ENCODE measurements at regions not wholly inside any gene's neighbourhood (a gene's known extent, or its start where the extent isn't known, plus 50 kb on each side); places are given as distances from the start of the nearest gene placed in this dataset.

DNA sequence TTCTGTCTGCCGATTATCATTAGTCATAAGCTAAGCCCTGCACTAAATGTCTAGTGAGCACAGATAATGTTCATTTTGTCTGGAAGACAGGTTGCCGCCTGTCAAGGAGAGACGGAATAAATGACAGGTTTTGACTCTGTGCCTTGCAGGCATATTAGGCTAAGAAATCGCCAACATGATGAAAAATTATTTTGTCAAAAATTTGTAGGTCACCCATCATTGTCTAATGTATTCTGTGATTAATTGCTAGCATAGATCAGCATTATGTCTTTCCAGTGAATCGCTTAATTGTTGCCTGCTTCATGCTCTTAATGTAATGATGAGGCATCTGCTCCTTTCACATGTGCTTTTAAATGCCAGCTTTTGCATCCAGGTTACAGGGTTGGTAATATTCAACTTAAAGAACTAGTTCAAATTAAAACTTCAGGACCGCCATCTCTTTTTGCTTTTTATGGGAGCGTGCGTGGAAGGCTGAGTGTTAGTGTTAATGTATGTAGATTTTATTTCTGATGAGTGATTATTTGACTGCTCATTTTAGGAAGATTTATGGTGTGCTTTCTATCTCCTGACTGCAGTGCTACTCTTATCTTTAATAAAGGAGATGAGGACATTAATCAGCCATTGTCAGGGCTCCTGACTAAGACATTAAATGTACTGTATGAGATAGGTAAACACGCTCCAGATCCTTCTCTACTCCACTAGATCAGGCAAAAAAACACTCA lies 120.8 kb upstream of the MEIS2 start:
- H3K27me3 ChIP-seq (ENCODE audit: control insufficient read depth in 1 of 2, insufficient read depth in 1 of 2, low read length in 2 of 2): no peaks in the 10 kb centered on the region
- H4K8ac ChIP-seq (ENCODE audit: low read length): no peak overlapping the region
- H2AFZ ChIP-seq (ENCODE audit: low read depth, low read length): no peak overlapping the region
- H2BK5ac ChIP-seq (ENCODE audit: low read depth, low read length, poor library complexity, severe bottlenecking): no peak overlapping the region
- no peak overlapping the region for H4K91ac ChIP-seq (ENCODE audit: low read length)
- H3K4ac ChIP-seq (ENCODE audit: low read depth in 1 of 2, low read length in 2 of 2): no peak overlapping the region
- no peak overlapping the region for H3K23ac ChIP-seq (ENCODE audit: low read length in 2 of 2)
- H3K4me2 ChIP-seq (ENCODE audit: low read length, poor library complexity, severe bottlenecking): no peak overlapping the region
- DNase-seq: no peak
- H3K36me3 ChIP-seq (ENCODE audit: control insufficient read depth in 1 of 2, insufficient read depth in 2 of 2, low read depth in 1 of 2, low read length in 2 of 2): no peaks in the 10 kb centered on the region
- no peak overlapping the region for H2BK12ac ChIP-seq (ENCODE audit: low read length in 2 of 2)
- H3K4me1 ChIP-seq (ENCODE audit: control insufficient read depth, insufficient read depth, low read depth, low read length): no peaks in the 10 kb centered on the region
- H3K79me1 ChIP-seq (replicated peaks; ENCODE audit: low read length, poor library complexity, severe bottlenecking): no peaks in the 10 kb centered on the region
- no peaks in the 10 kb centered on the region for H3K9me3 ChIP-seq (ENCODE audit: control insufficient read depth, low read length)
- no peak overlapping the region for H3K14ac ChIP-seq (ENCODE audit: low read length in 2 of 2)
- H2BK15ac ChIP-seq (ENCODE audit: low read depth, poor library complexity, severe bottlenecking): no peak overlapping the region
- H3K18ac ChIP-seq (ENCODE audit: low read depth in 1 of 2, low read length in 2 of 2): no peak overlapping the region
- H3K4me3 ChIP-seq (ENCODE audit: insufficient read depth in 1 of 2, low read depth in 1 of 2, low read length in 2 of 2): no peak overlapping the region
- H3K9ac ChIP-seq (ENCODE audit: low read length): no peak overlapping the region
- no peak overlapping the region for H2AK5ac ChIP-seq (ENCODE audit: low read length, severe bottlenecking)
- no peak overlapping the region for H3K27ac ChIP-seq (ENCODE audit: low read length, poor library complexity, severe bottlenecking)
- no peak overlapping the region for H2BK120ac ChIP-seq (ENCODE audit: low read depth, low read length)
- 97% methylated on average over 9 of the region's 9 CpGs for WGBS

DNA sequence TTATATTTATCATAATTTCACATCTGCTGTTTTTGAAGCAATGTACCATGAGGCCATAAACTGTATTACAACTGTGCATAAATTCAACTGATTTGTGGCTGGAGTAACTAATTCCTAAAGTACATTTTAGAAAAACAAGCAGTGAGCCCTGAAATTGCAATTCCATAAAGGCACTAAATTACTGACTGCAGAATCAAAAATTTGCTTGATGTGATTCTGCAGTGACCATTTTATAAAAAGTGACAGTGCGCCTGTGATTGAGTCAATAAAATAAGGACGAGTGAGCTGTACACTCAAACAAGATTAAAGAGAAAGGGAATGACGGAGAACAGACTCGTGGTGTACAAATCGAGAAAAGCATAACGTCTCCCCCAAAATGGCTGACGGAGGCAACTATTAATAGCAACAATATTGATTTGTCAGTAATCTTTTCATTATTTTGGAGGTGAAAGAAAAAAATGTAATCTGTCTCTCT lies 121.4 kb upstream of the MEIS2 start:
- H3K4me3 ChIP-seq (ENCODE audit: insufficient read depth in 1 of 2, low read depth in 1 of 2, low read length in 2 of 2): no peak overlapping the region
- no peak for DNase-seq
- no peak overlapping the region for H2BK12ac ChIP-seq (ENCODE audit: low read length in 2 of 2)
- no peak overlapping the region for H3K9ac ChIP-seq (ENCODE audit: low read length)
- no peak overlapping the region for H3K4ac ChIP-seq (ENCODE audit: low read depth in 1 of 2, low read length in 2 of 2)
- no peaks in the 10 kb centered on the region for H3K4me1 ChIP-seq (ENCODE audit: control insufficient read depth, insufficient read depth, low read depth, low read length)
- no peaks in the 10 kb centered on the region for H3K27me3 ChIP-seq (ENCODE audit: control insufficient read depth in 1 of 2, insufficient read depth in 1 of 2, low read length in 2 of 2)
- no peak overlapping the region for H3K23ac ChIP-seq (ENCODE audit: low read length in 2 of 2)
- no peaks in the 10 kb centered on the region for H3K9me3 ChIP-seq (ENCODE audit: control insufficient read depth, low read length)
- H2BK120ac ChIP-seq (ENCODE audit: low read depth, low read length): no peak overlapping the region
- no peak overlapping the region for H3K18ac ChIP-seq (ENCODE audit: low read depth in 1 of 2, low read length in 2 of 2)
- H3K27ac ChIP-seq (ENCODE audit: low read length, poor library complexity, severe bottlenecking): no peak overlapping the region
- H3K36me3 ChIP-seq (ENCODE audit: control insufficient read depth in 1 of 2, insufficient read depth in 2 of 2, low read depth in 1 of 2, low read length in 2 of 2): no peaks in the 10 kb centered on the region
- no peak overlapping the region for H2BK5ac ChIP-seq (ENCODE audit: low read depth, low read length, poor library complexity, severe bottlenecking)
- no peak overlapping the region for H4K91ac ChIP-seq (ENCODE audit: low read length)
- H4K8ac ChIP-seq (ENCODE audit: low read length): no peak overlapping the region
- 85% methylated on average over 3 of the region's 7 CpGs for WGBS
- H3K4me2 ChIP-seq (ENCODE audit: low read length, poor library complexity, severe bottlenecking): no peak overlapping the region
- H2AK5ac ChIP-seq (ENCODE audit: low read length, severe bottlenecking): no peak overlapping the region
- no peak overlapping the region for H2BK15ac ChIP-seq (ENCODE audit: low read depth, poor library complexity, severe bottlenecking)
- H2AFZ ChIP-seq (ENCODE audit: low read depth, low read length): no peak overlapping the region
- H3K79me1 ChIP-seq (replicated peaks; ENCODE audit: low read length, poor library complexity, severe bottlenecking): no peaks in the 10 kb centered on the region
- no peak overlapping the region for H3K14ac ChIP-seq (ENCODE audit: low read length in 2 of 2)

GRCh38 chr15:37223089-37223488 lies 122.7 kb upstream of the MEIS2 start:
- no peak overlapping the region for H2AFZ ChIP-seq (ENCODE audit: low read depth, low read length)
- no peak overlapping the region for H3K4ac ChIP-seq (ENCODE audit: low read depth in 1 of 2, low read length in 2 of 2)
- no peak overlapping the region for H3K14ac ChIP-seq (ENCODE audit: low read length in 2 of 2)
- H3K27ac ChIP-seq (ENCODE audit: low read length, poor library complexity, severe bottlenecking): no peak overlapping the region
- no CpG with 5 or more reads among the region's 1 CpG for WGBS
- no peak overlapping the region for H3K4me3 ChIP-seq (ENCODE audit: insufficient read depth in 1 of 2, low read depth in 1 of 2, low read length in 2 of 2)
- no peak overlapping the region for H3K9ac ChIP-seq (ENCODE audit: low read length)
- H3K79me1 ChIP-seq (replicated peaks; ENCODE audit: low read length, poor library complexity, severe bottlenecking): no peaks in the 10 kb centered on the region
- DNase-seq: no peak
- H3K4me2 ChIP-seq (ENCODE audit: low read length, poor library complexity, severe bottlenecking): no peak overlapping the region
- H3K18ac ChIP-seq (ENCODE audit: low read depth in 1 of 2, low read length in 2 of 2): no peak overlapping the region
- no peaks in the 10 kb centered on the region for H3K4me1 ChIP-seq (ENCODE audit: control insufficient read depth, insufficient read depth, low read depth, low read length)
- no peak overlapping the region for H2BK5ac ChIP-seq (ENCODE audit: low read depth, low read length, poor library complexity, severe bottlenecking)
- H3K36me3 ChIP-seq (ENCODE audit: control insufficient read depth in 1 of 2, insufficient read depth in 2 of 2, low read depth in 1 of 2, low read length in 2 of 2): no peaks in the 10 kb centered on the region
- H4K8ac ChIP-seq (ENCODE audit: low read length): no peak overlapping the region
- H3K9me3 ChIP-seq (ENCODE audit: control insufficient read depth, low read length): no peaks in the 10 kb centered on the region
- no peak overlapping the region for H3K23ac ChIP-seq (ENCODE audit: low read length in 2 of 2)
- H2BK12ac ChIP-seq (ENCODE audit: low read length in 2 of 2): no peak overlapping the region
- no peak overlapping the region for H2BK15ac ChIP-seq (ENCODE audit: low read depth, poor library complexity, severe bottlenecking)
- H4K91ac ChIP-seq (ENCODE audit: low read length): no peak overlapping the region
- H2AK5ac ChIP-seq (ENCODE audit: low read length, severe bottlenecking): no peak overlapping the region
- H2BK120ac ChIP-seq (ENCODE audit: low read depth, low read length): no peak overlapping the region
- H3K27me3 ChIP-seq (ENCODE audit: control insufficient read depth in 1 of 2, insufficient read depth in 1 of 2, low read length in 2 of 2): no peaks in the 10 kb centered on the region

DNA sequence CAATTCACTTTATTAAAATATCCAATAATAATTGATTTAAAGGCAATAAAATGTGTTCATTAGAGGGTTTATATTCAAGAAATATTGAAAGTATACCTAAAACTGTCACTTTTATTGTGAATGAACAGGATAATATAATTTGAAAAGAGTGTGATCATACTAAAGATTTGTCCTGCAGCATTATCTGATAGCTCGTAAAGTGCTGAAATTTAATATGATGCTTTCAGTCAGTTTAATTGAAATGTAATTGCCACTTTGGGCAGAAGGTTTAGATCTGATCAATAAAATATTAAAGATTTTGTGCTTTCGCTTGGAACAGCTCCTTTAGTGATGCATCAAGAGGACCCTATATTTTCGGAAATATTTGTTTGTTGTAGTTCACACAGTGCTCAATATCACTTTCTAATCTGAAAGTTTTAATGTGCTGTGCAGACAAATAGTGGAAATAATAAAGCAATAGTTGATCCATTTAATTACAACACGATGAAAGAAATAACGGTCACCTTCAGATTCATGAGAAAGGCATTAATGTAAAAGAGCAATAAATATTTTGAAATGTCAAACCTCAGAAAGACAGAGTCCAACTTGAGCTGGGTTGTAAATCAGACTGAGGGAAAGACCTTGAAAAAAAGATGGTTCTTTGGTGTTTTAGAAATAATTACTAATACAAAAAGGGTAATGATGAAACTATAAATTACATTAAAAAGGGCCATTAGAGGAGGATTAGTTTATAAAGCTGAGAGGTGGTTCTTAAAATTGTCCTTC lies 129.7 kb upstream of the MEIS2 start:
- H3K36me3 ChIP-seq (ENCODE audit: control insufficient read depth in 1 of 2, insufficient read depth in 2 of 2, low read depth in 1 of 2, low read length in 2 of 2): no peaks in the 10 kb centered on the region

More for the DNA sequence above, 129.7 kb upstream of the MEIS2 start:
- Histone ChIP-seq H3K79me1 (replicated peaks; ENCODE audit: low read length, poor library complexity, severe bottlenecking) (no peaks in the 10 kb centered on the region), H4K8ac (ENCODE audit: low read length) (no peak overlapping the region), H3K23ac (ENCODE audit: low read length in 2 of 2) (no peak overlapping the region), H3K27me3 (ENCODE audit: control insufficient read depth in 1 of 2, insufficient read depth in 1 of 2, low read length in 2 of 2) (no peaks in the 10 kb centered on the region), H3K4me1 (ENCODE audit: control insufficient read depth, insufficient read depth, low read depth, low read length) (no peaks in the 10 kb centered on the region), H2BK120ac (ENCODE audit: low read depth, low read length) (no peak overlapping the region), H3K9me3 (ENCODE audit: control insufficient read depth, low read length) (no peaks in the 10 kb centered on the region), H3K9ac (ENCODE audit: low read length) (no peak overlapping the region), H3K4ac (ENCODE audit: low read depth in 1 of 2, low read length in 2 of 2) (no peak overlapping the region), H3K18ac (ENCODE audit: low read depth in 1 of 2, low read length in 2 of 2) (no peak overlapping the region), H2BK12ac (ENCODE audit: low read length in 2 of 2) (no peak overlapping the region), H3K27ac (ENCODE audit: low read length, poor library complexity, severe bottlenecking) (no peak overlapping the region), H4K91ac (ENCODE audit: low read length) (no peak overlapping the region), H2AFZ (ENCODE audit: low read depth, low read length) (no peak overlapping the region), H3K4me2 (ENCODE audit: low read length, poor library complexity, severe bottlenecking) (no peak overlapping the region), H3K14ac (ENCODE audit: low read length in 2 of 2) (no peak overlapping the region), H3K4me3 (ENCODE audit: insufficient read depth in 1 of 2, low read depth in 1 of 2, low read length in 2 of 2) (no peak overlapping the region), H2BK15ac (ENCODE audit: low read depth, poor library complexity, severe bottlenecking) (no peak overlapping the region), H2BK5ac (ENCODE audit: low read depth, low read length, poor library complexity, severe bottlenecking) (no peak overlapping the region), H2AK5ac (ENCODE audit: low read length, severe bottlenecking) (no peak overlapping the region)
- DNase-seq: no peak
- over 99% methylated on average over 2 of the region's 5 CpGs for WGBS

All from mesenchymal stem cell (in vitro differentiated cells and primary cell).